ENCODE measurements at regions not wholly inside any gene's neighbourhood (a gene's known extent, or its start where the extent isn't known, plus 50 kb on each side); places are given as distances from the start of the nearest gene placed in this dataset.
A peak's percentile ranks its signal among the peaks of the same experiment; 100 is the strongest.

- no peak for TF ChIP-seq POLR2A (IDR thresholded peaks at IDR 0.05)
- TF ChIP-seq, protein P1, sequence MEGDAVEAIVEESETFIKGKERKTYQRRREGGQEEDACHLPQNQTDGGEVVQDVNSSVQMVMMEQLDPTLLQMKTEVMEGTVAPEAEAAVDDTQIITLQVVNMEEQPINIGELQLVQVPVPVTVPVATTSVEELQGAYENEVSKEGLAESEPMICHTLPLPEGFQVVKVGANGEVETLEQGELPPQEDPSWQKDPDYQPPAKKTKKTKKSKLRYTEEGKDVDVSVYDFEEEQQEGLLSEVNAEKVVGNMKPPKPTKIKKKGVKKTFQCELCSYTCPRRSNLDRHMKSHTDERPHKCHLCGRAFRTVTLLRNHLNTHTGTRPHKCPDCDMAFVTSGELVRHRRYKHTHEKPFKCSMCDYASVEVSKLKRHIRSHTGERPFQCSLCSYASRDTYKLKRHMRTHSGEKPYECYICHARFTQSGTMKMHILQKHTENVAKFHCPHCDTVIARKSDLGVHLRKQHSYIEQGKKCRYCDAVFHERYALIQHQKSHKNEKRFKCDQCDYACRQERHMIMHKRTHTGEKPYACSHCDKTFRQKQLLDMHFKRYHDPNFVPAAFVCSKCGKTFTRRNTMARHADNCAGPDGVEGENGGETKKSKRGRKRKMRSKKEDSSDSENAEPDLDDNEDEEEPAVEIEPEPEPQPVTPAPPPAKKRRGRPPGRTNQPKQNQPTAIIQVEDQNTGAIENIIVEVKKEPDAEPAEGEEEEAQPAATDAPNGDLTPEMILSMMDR (IDR thresholded peaks at IDR 0.05) = no peak
- Histone ChIP-seq H3K27me3 (no peaks in the 10 kb centered on the region), H3K9me3 (no peaks in the 10 kb centered on the region), H3K4me3 (replicated peaks in 1 of 3) (no peak overlapping the region), H3K4me1 (peaks cover 33 to 65% of the 10 kb centered on the region in 2 donors), H3K36me3 (no peaks in the 10 kb centered on the region), H3K27ac (peak overlapping the region; percentile 70 to 90 (median 82))
- WGBS, 2 donors = 87 to 93% methylated on average over 4 of the region's 4 CpGs
- DNase-seq = no peak
- intact Hi-C loops (cut with DNase I) = no loop called here
Observed at GRCh38 chr19:46946611-46947238, 72.9 kb upstream of the NPAS1 start.

GRCh38 chr19:46947866-46948265 lies 71.8 kb upstream of the NPAS1 start:
- 95 to 98% methylated on average over 4 of the region's 4 CpGs for WGBS, 2 donors
- intact Hi-C loops (cut with DNase I) = no loop called here
- no peaks in the 10 kb centered on the region for H3K36me3 ChIP-seq
- no peak for DNase-seq
- no peaks in the 10 kb centered on the region for H3K9me3 ChIP-seq
- no peak overlapping the region for H3K4me3 ChIP-seq (replicated peaks in 1 of 3)
- TF ChIP-seq, protein P1 (IDR thresholded peaks at IDR 0.05) = no peak
- no peak for TF ChIP-seq POLR2A (IDR thresholded peaks at IDR 0.05)
- H3K27ac ChIP-seq = peak overlapping the region in 1 of 3 donors; percentile 70
- H3K27me3 ChIP-seq = no peaks in the 10 kb centered on the region
- peaks cover 33 to 64% of the 10 kb centered on the region in 2 donors for H3K4me1 ChIP-seq

DNA sequence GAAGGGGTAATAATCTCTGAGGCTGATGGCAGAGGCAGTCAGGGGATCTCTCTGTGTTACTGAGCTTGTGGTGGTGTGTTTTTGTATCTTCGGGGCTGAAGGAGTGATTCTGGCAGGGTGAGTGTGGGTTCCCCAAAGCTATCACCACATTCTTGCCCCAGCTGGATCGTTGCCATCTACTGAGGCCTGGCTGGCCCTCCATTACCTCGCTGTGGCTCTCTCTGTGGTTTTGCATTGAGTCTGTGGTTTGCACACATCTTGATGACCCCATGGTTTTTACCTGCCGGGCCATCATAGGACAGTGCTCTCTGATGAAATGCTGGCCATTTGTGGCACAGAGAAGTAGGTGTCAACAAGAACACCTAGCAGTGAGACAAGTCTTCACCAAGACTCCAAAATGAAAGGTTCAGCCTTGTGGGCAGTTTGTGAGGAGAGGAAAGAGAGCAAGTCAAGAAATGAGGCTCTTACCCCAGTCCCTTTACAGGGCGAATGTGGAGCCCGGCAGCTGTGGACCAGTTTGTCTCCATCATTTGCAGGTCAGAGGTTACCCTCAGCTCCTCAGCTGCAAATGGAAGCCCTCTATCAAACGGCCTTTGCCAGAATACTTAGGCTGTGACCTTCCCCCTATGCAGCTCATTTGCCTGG lies 69.0 kb upstream of the NPAS1 start:
- Histone ChIP-seq H3K9me3 (no peaks in the 10 kb centered on the region), H3K27ac (no peak overlapping the region), H3K4me1 (peaks cover 31 to 63% of the 10 kb centered on the region in 2 donors), H3K4me3 (replicated peaks in 1 of 3) (no peak overlapping the region), H3K27me3 (no peaks in the 10 kb centered on the region), H3K36me3 (no peaks in the 10 kb centered on the region)
- intact Hi-C loops (cut with DNase I) = no loop called here
- no peak for TF ChIP-seq POLR2A (IDR thresholded peaks at IDR 0.05)
- TF ChIP-seq, protein P1 (IDR thresholded peaks at IDR 0.05) = no peak
- DNase-seq = no peak
- WGBS, 2 donors = 70 to 77% methylated on average over 7 of the region's 7 CpGs

GRCh38 chr19:46951171-46951986 lies 68.3 kb upstream of the NPAS1 start:
- TF ChIP-seq, protein P1 (IDR thresholded peaks at IDR 0.05) = no peak
- no peak for TF ChIP-seq POLR2A (IDR thresholded peaks at IDR 0.05)
- Histone ChIP-seq H3K4me3 (replicated peaks in 1 of 3) (no peak overlapping the region), H3K36me3 (no peaks in the 10 kb centered on the region), H3K27me3 (no peaks in the 10 kb centered on the region), H3K27ac (no peak overlapping the region), H3K9me3 (no peaks in the 10 kb centered on the region), H3K4me1 (peaks cover 23 to 58% of the 10 kb centered on the region in 2 donors)
- DNase-seq = no peak
- WGBS, 2 donors = 88% methylated on average over 8 of the region's 8 CpGs
- intact Hi-C loops (cut with DNase I) = no loop called here
